HG02759 (cell line): ENCODE measurements at regions not wholly inside any gene's neighbourhood (a gene's known extent, or its start where the extent isn't known, plus 50 kb on each side); places are given as distances from the start of the nearest gene placed in this dataset.

Source experiments
- ATAC-seq: cut with Tn5 transposase; IDR thresholded peaks from one replicate; pipeline ENCODE4 v1.9.1; 2021; ENCODE audit warnings: mild to moderate bottlenecking, moderate library complexity; ENCODE audit not compliant: unreplicated experiment

DNA sequence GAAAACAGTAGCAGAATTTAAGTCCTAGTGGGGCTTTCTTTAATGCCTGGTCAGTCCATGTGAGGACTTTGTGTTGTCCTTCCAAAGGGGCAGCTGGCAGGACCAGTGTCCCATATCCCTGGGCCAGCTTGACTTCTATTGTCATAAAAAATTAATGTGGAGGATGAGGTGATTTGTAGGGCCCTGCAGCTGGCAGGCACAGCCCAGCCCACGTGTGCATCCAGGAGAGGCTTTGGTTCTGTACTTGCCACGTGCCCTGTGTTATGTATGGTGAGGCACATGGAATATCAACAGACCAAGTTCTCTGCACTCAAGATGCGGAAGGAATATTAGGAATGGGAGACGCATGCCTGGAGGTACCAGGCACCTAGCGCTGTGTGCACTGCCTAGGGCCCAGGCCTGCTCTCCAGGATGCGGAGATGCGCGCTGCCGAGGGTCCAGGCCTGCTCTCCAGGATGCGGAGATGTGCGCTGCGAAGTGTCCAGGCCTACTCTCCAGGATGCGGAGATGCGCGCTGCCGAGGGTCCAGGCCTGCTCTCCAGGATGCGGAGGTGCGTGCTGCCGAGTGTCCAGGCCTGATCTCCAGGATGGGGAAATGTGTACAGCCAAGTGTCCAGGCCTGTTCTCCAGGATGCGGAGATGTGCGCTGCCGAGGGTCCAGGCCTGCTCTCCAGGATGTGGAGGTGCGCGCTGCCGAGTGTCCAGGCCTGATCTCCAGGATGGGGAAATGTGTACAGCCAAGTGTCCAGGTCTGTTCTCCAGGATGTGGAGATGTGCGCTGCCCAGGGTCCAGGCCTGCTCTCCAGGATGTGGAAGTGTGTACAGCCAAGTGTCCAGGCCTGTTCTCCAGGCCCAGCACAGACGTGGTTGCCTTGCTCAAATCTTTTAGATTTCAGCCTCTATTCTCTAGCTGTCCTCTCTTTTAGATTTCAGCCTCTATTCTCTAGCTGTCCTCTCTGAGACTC, 183.3 kb upstream of the ROPN1 start:
- no peak for ATAC-seq

DNA sequence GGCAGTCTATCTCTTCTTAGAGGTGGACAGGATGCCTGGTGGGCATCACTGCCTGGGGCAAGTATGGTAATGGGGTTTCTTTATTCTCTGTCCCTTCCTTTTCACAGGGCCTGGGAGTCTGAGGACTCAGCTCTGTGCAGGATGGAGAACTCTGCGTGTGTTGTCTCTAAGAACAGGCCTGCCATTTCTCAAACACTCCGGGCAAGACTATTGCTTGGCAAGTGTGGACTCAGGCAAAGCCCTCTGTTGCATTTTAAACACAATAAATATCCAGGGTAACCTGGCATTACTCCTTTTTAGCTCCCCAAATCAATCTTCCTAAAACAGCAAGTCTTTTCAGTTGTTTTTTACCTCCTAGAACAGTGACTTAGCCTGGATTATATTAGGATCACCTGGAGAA, 185.1 kb upstream of the ROPN1 start:
- ATAC-seq: no peak

GRCh38 chr3:124178531-124178930, 186.6 kb upstream of the ROPN1 start:
- no peak for ATAC-seq

DNA sequence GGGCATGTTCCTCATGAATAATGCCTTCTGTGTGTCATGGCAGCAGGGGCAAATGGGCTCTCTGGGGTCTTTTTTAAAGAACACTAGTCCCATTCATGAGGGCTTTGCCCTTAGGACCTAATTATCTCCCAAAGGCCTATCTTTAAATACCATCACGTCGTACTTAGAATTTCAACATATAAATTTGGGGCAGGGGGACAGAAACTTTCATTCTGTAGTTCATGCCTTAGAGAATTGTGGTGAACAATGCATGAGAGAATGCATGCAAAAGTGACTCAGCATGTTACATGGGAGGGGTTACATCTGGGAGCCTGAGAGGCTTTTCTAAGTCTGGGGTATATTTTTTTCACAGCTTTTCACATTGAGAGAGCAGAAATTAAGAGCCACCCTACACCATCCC, 208.5 kb upstream of the ROPN1 start:
- no peak for ATAC-seq

- no peak for ATAC-seq
Observed at GRCh38 chr3:124201226-124201625, 209.3 kb upstream of the ROPN1 start.

DNA sequence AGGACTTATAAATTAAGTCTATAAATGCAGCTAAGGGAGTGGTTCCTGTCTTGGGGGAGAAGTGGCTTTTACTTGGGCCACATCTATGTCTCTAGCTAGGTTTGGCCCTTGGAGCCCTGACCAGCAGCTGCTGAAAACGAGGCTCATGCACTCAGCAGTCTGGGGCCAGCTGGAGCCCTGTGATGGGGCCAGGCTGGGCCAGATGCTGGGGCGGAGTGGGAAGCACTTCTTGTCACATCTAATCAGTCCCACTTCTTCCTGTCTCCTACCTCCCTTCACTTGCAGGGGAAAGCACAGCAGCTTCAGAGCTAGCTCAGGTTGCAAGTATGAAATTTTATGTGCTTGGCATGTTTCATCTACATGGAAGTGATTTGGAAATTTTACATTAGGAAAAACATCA, 209.9 kb upstream of the ROPN1 start:
- no peak for ATAC-seq

DNA sequence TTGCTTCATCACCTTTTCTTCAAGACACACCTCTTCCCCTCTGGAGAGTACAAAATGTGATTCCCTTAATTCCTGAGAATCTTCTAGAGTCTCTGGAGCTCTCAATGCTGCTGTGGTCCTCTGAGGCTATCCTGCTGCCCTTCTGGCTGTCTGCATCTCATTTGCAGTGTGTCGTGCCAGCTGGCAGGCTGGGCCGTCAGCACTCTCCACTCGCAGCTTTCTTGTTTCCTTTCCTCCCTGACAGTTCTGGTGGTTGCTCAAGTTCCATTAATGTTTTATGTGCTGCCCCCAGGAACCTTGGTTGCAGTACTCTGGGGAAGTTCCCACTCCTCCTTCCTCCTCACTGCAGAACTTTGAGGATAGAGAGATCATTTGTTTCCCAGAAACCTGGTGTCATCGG, 210.8 kb upstream of the ROPN1 start:
- no peak for ATAC-seq

DNA sequence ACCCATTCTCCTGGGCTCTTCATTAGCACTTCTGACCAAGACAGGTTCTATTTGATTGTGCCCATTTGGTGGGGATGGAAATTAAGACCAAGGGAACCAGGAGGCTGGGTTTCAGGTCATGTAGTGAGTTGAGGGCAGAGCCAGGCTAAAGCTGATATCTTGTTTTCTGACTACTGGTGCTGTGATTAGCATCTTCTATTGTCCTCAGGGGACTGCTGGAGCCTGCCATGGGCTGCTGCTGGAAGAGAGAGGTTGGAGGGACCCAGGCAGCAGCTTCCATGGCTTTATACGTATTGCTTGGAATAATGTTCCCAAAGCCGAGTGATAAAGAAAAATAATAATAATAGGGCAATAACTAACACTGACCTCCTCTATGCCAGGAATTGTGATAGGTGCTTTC, 211.4 kb upstream of the ROPN1 start:
- ATAC-seq: no peak

- no peak for ATAC-seq
Observed at GRCh38 chr3:124206225-124207055, 214.5 kb upstream of the ROPN1 start.

DNA sequence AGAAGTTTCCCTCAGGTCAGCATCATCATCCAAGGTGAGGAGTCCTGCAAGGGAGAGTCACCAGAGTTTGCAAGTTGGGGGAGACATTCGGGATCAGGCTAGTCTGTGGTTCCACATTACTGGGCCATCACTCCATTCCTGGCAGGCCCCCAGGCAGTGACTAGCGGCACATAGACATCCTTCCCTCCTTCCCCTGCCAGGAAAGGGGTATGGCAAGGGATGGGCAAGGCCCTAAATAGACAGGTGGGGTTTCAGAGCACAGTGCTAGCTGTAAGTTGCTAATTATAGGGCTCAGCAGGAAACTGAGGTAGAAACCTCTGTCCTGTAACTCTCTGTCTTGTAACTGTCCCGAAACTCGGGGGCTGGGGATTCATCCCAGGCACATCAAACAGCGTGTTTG, 215.2 kb upstream of the ROPN1 start:
- no peak for ATAC-seq

DNA sequence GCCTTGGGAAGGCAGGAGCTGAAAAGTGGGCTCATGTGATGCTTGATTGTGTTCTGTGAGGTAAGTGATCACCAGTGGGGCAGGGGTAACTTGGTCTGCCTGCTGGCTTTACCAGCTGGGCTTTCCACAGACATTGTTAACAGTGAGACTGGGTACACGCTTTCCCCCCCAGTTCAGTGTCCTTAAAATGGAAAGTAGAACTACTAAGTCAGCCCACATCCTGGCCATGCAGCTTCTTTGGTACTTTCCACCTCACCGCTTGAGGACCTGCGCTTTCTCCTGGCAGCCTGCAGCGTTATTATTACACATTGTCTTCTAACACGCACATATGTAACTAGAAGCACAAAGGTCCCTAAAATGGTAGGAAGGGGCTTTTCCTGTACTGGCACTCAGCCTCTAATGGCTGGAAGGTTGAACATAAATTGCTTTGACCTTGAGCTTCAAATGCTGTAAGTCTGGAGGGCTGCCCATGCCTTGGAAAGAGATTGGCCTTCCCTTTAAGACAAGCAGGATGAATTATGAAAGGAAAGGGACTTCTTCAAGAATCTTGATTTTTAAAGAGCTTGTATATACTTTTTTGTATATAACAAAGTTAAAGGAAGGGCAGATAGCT, 216.1 kb upstream of the ROPN1 start:
- peak; percentile 88 for ATAC-seq

- ATAC-seq: no peak
Observed at GRCh38 chr3:124209426-124209825, 217.5 kb upstream of the ROPN1 start.

GRCh38 chr3:124210899-124211298, 219.0 kb upstream of the ROPN1 start:
- no peak for ATAC-seq

GRCh38 chr3:124213641-124214040, 221.7 kb upstream of the ROPN1 start:
- ATAC-seq: no peak

DNA sequence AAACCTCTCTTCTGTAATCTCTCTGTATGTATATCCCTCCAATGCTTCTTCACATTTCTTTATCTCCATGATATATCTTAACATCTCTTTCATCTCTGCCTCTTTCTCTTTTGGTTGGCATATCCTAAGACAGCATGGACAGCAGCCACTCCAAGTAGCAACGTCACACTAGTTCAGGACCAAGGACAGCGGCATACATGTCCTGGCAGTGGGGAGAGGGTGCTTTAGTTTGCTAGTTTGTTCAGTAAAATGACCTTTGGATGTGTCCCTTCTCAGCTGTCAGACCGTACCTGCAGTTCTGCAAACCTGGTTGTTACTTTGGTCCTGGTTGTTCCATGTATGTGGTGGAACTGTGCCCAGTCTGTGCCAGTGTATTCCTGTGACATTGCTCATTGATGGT, 225.6 kb upstream of the ROPN1 start:
- ATAC-seq: no peak

- ATAC-seq: no peak
Observed at GRCh38 chr3:124221422-124221821, 229.5 kb upstream of the ROPN1 start.

- no peak for ATAC-seq
Observed at GRCh38 chr3:124223853-124224252, 231.9 kb upstream of the ROPN1 start.

- no peak for ATAC-seq
Observed at GRCh38 chr3:124227150-124227630, 235.3 kb upstream of the ROPN1 start.

DNA sequence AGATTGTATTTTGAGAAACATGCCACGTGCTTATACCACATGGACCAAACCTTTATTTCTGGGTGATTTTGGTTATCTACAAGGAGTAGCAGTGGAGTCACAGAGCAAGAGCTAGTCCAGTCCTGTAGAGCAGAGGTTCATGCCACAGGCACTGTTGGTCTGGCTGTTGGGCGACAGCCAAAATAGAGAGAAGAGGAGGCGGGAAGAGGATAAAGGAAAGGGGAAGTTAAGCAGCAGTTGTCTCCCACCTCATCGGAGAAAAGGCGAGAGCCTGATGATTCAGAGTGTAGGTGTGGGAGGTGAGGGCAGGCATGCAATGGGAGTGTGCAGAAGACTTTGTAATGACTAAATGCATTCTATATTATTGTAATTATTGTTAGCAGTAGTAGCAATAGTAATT, 237.5 kb upstream of the ROPN1 start:
- no peak for ATAC-seq

DNA sequence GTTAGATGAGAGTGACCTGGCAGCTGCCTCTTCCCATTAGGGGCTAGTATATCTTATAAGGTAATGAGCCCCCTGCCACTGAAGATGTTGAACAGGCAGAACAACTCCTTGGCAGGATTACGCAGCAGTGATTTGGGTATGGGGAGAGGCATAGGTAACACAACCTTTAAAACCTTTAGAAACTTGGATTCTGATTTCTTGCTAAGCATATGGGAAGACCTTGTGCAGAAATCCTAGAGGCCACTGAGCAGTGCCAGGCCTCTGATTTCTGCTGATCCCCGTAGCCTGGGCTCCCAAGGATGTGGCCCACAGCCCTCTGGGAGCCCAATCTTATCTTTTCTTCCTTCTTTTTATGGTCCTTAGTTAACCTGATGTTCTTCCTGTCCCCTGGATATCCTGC, 237.9 kb upstream of the ROPN1 start:
- ATAC-seq: no peak

DNA sequence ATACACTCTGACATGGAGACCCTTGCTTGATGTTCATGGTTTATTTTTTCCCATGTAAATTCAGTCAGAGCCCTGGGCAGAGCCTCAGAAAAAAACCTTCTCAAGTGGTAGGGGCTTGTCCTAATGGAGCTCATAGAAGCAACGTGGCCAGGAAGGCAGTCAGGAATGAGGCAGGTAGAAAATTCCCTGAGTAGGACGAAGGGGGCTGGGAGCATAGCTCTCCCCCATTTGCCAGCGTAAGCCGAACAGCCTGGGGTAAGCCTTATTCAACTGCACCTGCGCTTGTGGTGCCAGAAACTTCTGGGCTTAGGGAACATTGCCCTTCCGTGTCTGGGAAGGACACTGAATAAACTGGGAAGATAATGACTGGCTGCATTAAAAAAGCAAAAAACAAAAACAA, 238.5 kb upstream of the ROPN1 start:
- no peak for ATAC-seq
